Astrocyte of the cerebellum (primary cell): ENCODE measurements at regions not wholly inside any gene's neighbourhood (a gene's known extent, or its start where the extent isn't known, plus 50 kb on each side); places are given as distances from the start of the nearest gene placed in this dataset.
"Not testable (repeated sequence)": the region's sequence is repeated elsewhere in the genome, so short reads cannot be mapped to it uniquely, and the experiment has no call there.

Experiments used
- DNase-seq: peaks from one replicate; pipeline ENCODE4 v3.0.0-alpha.2; 2011; ENCODE audit warnings: low read depth
- H3K4me3 ChIP-seq: 2 replicates; pipeline ENCODE4 v1.5.1; 2011; ENCODE audit warnings: mild to moderate bottlenecking, low read depth, low read length, moderate library complexity
- in situ Hi-C: cut with HindIII; loops from 2 replicates; pipeline ENCODE4 v1.10.0; 2017; ENCODE audit warnings: low sequenced_read_pairs

DNA sequence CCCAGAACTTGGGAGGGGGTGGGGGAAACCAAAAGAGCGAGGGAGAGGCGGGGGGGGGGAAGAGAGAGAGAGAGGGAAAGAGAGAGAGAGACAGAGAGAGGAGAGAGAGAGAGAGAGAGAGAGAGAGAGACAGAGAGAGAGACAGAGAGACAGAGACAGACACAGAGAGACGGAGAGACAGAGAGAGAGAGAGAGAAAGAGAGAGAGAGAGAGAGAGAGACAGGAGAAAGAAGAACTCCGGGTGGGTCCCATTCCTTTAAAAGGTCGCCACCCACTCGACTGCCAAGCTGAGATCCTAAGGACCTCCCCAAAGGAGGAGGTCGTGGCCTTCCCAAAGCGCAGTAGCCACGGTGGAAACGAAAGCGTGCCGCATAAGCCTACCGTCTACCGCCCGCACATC lies 49.8 kb upstream of the RNU2-1 start:
- in situ Hi-C loops, DNase-seq, H3K4me3 ChIP-seq: not testable (repeated sequence)
